SK-N-SH (cell line): ENCODE measurements at regions not wholly inside any gene's neighbourhood (a gene's known extent, or its start where the extent isn't known, plus 50 kb on each side); places are given as distances from the start of the nearest gene placed in this dataset.
A peak's percentile ranks its signal among the peaks of the same experiment; 100 is the strongest.
"Not testable (repeated sequence)": the region's sequence is repeated elsewhere in the genome, so short reads cannot be mapped to it uniquely, and the experiment has no call there.

Source experiments
- CTCF ChIA-PET: fragments of 300-600, 350-600 bp; formaldehyde crosslinking; extraction: SDS; loops from one replicate; lab custom pipeline; 2021; lab: Yijun Ruan, JAX
- POLR2A ChIA-PET: fragments of 350-600 bp; sonication (Branson Sonifier 250); formaldehyde crosslinking; extraction: SDS; loops from one replicate; lab custom pipeline; 2020; ENCODE audit warnings: antibody characterized with exemption, inconsistent platforms; lab: Yijun Ruan, JAX
- DNase-seq: peaks from one replicate; pipeline ENCODE4 v3.0.0; 2012
- H2AFZ ChIP-seq: fragments of 200-600 bp; sonication (generic); 2 replicates; pipeline ENCODE4 v1.8.1; 2016; ENCODE audit warnings: antibody characterized with exemption, mild to moderate bottlenecking, low read depth
- H3F3A ChIP-seq: fragments of 200-600 bp; sonication (generic); replicated peaks from 2 replicates; pipeline ENCODE3; 2016; ENCODE audit warnings: antibody characterized with exemption, mild to moderate bottlenecking; ENCODE audit not compliant: insufficient read depth
- H3K27ac ChIP-seq, 2 experiments: fragments of 200-500 bp in 1 of 2; fragments of 200-600 bp in 1 of 2; sonication (Bioruptor generic) in 1 of 2; sonication (generic), shearing (Covaris generic) in 1 of 2; 2 replicates each; pipeline versions ENCODE4 v1.5.1 to v1.6.1; 2014 to 2016; ENCODE audit warnings: low read depth in 2 of 2, inconsistent platforms in 1 of 2, low read length in 1 of 2, mild to moderate bottlenecking in 1 of 2, mixed read lengths in 1 of 2
- H3K27me3 ChIP-seq: fragments of 200-600 bp; sonication (generic), shearing (Covaris generic); 2 replicates; pipeline ENCODE4 v1.6.1; 2016; ENCODE audit warnings: mixed run types; ENCODE audit not compliant: insufficient read depth
- H3K36me3 ChIP-seq, 2 experiments: fragments of 200-500 bp in 1 of 2; fragments of 200-600 bp in 1 of 2; sonication (Bioruptor generic) in 1 of 2; sonication (generic) in 1 of 2; replicated peaks in 1 of 2; 2 replicates each; pipeline versions ENCODE3 to v1.5.1; 2014 to 2016; ENCODE audit warnings: low read length in 1 of 2, mild to moderate bottlenecking in 1 of 2; ENCODE audit not compliant: insufficient read depth in 2 of 2, control insufficient read depth in 1 of 2
- H3K4me1 ChIP-seq, 2 experiments: fragments of 200-500 bp in 1 of 2; fragments of 200-600 bp in 1 of 2; sonication (Bioruptor generic) in 1 of 2; sonication (generic), shearing (Covaris generic) in 1 of 2; 2 replicates each; pipeline versions ENCODE4 v1.5.1 to v1.6.1; 2014 to 2016; ENCODE audit warnings: low read depth in 1 of 2, low read length in 1 of 2, mixed run types in 1 of 2; ENCODE audit not compliant: insufficient read depth in 2 of 2, control insufficient read depth in 1 of 2
- H3K4me2 ChIP-seq: fragments of 200-600 bp; sonication (generic), shearing (Covaris generic); 2 replicates; pipeline ENCODE4 v1.6.1; 2017; ENCODE audit warnings: mixed run types
- H3K4me3 ChIP-seq, 2 experiments: fragments of 200-500 bp in 1 of 2; fragments of 200-600 bp in 1 of 2; sonication (Bioruptor generic) in 1 of 2; sonication (generic), shearing (Covaris generic) in 1 of 2; 2 replicates each; pipeline versions ENCODE4 v1.5.1 to v1.8.1; 2014 to 2016; ENCODE audit warnings: low read depth in 2 of 2, inconsistent platforms in 1 of 2, low read length in 1 of 2, mild to moderate bottlenecking in 1 of 2, mixed read lengths in 1 of 2, moderate library complexity in 1 of 2
- H3K79me2 ChIP-seq: fragments of 200-600 bp; sonication (generic); 2 replicates; pipeline ENCODE4 v1.8.1; 2017; ENCODE audit warnings: mild to moderate bottlenecking; ENCODE audit not compliant: insufficient read depth
- H3K9ac ChIP-seq: fragments of 200-600 bp; sonication (generic); 2 replicates; pipeline ENCODE4 v1.6.1; 2017; ENCODE audit warnings: mixed run types
- H3K9me2 ChIP-seq: fragments of 200-600 bp; sonication (generic); 2 replicates; pipeline ENCODE4 v1.6.1; 2017; ENCODE audit warnings: mixed run types
- H3K9me3 ChIP-seq: fragments of 200-600 bp; sonication (generic); 2 replicates; pipeline ENCODE4 v1.6.1; 2017; ENCODE audit warnings: mixed run types, mild to moderate bottlenecking, moderate library complexity
- H4K20me1 ChIP-seq: fragments of 200-600 bp; sonication (generic); 2 replicates; pipeline ENCODE4 v1.6.1; 2017; ENCODE audit warnings: mild to moderate bottlenecking, mixed run types; ENCODE audit not compliant: insufficient read depth
- EP300 ChIP-seq, 2 experiments: IDR thresholded peaks; 2 replicates each; pipeline versions ENCODE4 v1.4.0 to v1.6.1; 2012; ENCODE audit warnings: borderline replicate concordance in 1 of 2, low read depth in 1 of 2, low read length in 1 of 2
- EZH2phosphoT487 ChIP-seq: fragments of 200-600 bp; sonication (generic); IDR thresholded peaks from 2 replicates; pipeline ENCODE4 v1.6.1; 2017; ENCODE audit warnings: low read depth, mixed run types, mild to moderate bottlenecking, antibody characterized with exemption, moderate library complexity, borderline replicate concordance
- FOSL2 ChIP-seq: IDR thresholded peaks from 2 replicates; pipeline ENCODE4 v1.4.0; 2012; ENCODE audit warnings: low read depth, mild to moderate bottlenecking, moderate library complexity, borderline replicate concordance
- GABPA ChIP-seq: IDR thresholded peaks from 2 replicates; pipeline ENCODE4 v1.4.0; 2012; ENCODE audit warnings: low read depth, mild to moderate bottlenecking
- IRF3 ChIP-seq: fragments of 150-350 bp; IDR thresholded peaks from 2 replicates; pipeline ENCODE4 v1.6.1; 2016; ENCODE audit warnings: mild to moderate bottlenecking, low read depth, low read length
- MAX ChIP-seq: IDR thresholded peaks from 2 replicates; pipeline ENCODE4 v1.4.0; 2012; ENCODE audit warnings: low read depth
- MEF2A ChIP-seq: IDR thresholded peaks from 2 replicates; pipeline ENCODE4 v1.4.0; 2012; ENCODE audit warnings: low read depth, borderline replicate concordance
- MXI1 ChIP-seq: IDR thresholded peaks from 2 replicates; pipeline ENCODE4 v1.6.1; 2012; ENCODE audit warnings: mild to moderate bottlenecking, low read depth, low read length, improper control_type of control experiment
- NRF1 ChIP-seq: IDR thresholded peaks from 2 replicates; pipeline ENCODE4 v1.6.1; 2012; ENCODE audit warnings: low read depth, mild to moderate bottlenecking, low read length
- RAD21 ChIP-seq: IDR thresholded peaks from 2 replicates; pipeline ENCODE4 v1.6.1; 2012; ENCODE audit warnings: mild to moderate bottlenecking, low read length
- SMC3 ChIP-seq: IDR thresholded peaks from 2 replicates; pipeline ENCODE4 v1.6.1; 2012; ENCODE audit warnings: low read depth, low read length, improper control_type of control experiment
- TAF1 ChIP-seq: IDR thresholded peaks from 2 replicates; pipeline ENCODE4 v1.6.1; 2012; ENCODE audit warnings: low read depth, mild to moderate bottlenecking, low read length, moderate library complexity, borderline replicate concordance
- TCF12 ChIP-seq: IDR thresholded peaks from 2 replicates; pipeline ENCODE4 v1.4.0; 2012
- WGBS: methylation state at CpG from one replicate; pipeline ENCODE4 v1.1.6; 2017; ENCODE audit warnings: low lambda C conversion rate; 5-methylcytosine and 5-hydroxymethylcytosine counted together
- TF ChIP-seq, protein P1 (sequence below): IDR thresholded peaks from 2 replicates; pipeline ENCODE4; 2012

GRCh38 chr5:145628525-145628924, 206.6 kb downstream of the PRELID2 start:
- no peak for DNase-seq
- no peaks in the 10 kb centered on the region for H3F3A ChIP-seq
- no peak overlapping the region for H3K27ac ChIP-seq
- WGBS, result 69% methylated on average over 4 of the region's 4 CpGs
- POLR2A ChIA-PET, result no interaction called here
- TF ChIP-seq TCF12, result no peak
- no peak for TF ChIP-seq MAX
- no peak overlapping the region for H3K4me2 ChIP-seq
- H3K9me2 ChIP-seq, result no peaks in the 10 kb centered on the region
- H2AFZ ChIP-seq, result no peak overlapping the region
- no peaks in the 10 kb centered on the region for H3K27me3 ChIP-seq
- H3K79me2 ChIP-seq, result no peaks in the 10 kb centered on the region
- no peaks in the 10 kb centered on the region for H3K36me3 ChIP-seq
- CTCF ChIA-PET, result no interaction called here
- no peaks in the 10 kb centered on the region; a peak in 1 of 4 replicates for H3K4me1 ChIP-seq
- no peak overlapping the region for H3K9ac ChIP-seq
- no peak overlapping the region for H3K4me3 ChIP-seq
- no peaks in the 10 kb centered on the region; the same call in 1 of the 2 replicates for H3K9me3 ChIP-seq
- no peaks in the 10 kb centered on the region for H4K20me1 ChIP-seq

DNA sequence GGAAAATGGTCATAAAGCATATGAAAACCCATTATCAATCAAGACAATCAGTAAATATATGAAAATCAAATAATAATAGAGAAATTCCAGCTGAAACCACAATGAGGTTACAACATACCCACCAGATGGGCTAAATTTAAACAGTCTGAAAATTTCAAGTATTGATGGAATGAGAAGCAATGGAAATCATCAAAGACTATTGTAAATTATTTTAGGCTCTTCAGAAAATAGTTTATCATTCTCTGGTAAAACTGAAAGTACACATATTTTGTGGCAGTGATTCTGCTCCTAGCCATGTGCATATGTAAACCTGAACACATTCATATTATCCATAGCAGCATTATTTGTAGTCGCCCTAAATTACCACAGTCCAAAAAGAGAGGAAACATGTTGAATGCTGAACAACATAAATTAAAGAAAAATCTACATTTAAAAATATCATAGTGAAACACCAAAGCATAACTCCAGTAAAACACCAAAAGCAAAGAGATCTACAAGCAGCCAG, 215.3 kb downstream of the PRELID2 start:
- Histone ChIP-seq H3K4me2 (no peak overlapping the region), H3K9me2 (no peaks in the 10 kb centered on the region), H2AFZ (no peak overlapping the region), H3K36me3 (no peaks in the 10 kb centered on the region), H3K9me3 (no peaks in the 10 kb centered on the region; the same call in 1 of the 2 replicates), H3K79me2 (no peaks in the 10 kb centered on the region), H3K27me3 (no peaks in the 10 kb centered on the region), H4K20me1 (no peaks in the 10 kb centered on the region), H3F3A (no peaks in the 10 kb centered on the region)
- CTCF ChIA-PET, result no interaction called here
- DNase-seq, result no peak
- TF ChIP-seq MEF2A (peak; percentile 27; the same call in 1 of the 2 replicates), TCF12 (peak; percentile 26; the same call in 1 of the 2 replicates), RAD21 (no peak), TAF1 (no peak), EP300 (IDR thresholded peaks at IDR 0.05; ENCODE audit: borderline replicate concordance in 1 of 2, low read depth in 1 of 2, low read length in 1 of 2) (no peak), GABPA (no peak), SMC3 (no peak), IRF3 (no peak), NRF1 (no peak), MXI1 (no peak), EZH2phosphoT487 (no peak), FOSL2 (no peak)
- TF ChIP-seq, protein P1, sequence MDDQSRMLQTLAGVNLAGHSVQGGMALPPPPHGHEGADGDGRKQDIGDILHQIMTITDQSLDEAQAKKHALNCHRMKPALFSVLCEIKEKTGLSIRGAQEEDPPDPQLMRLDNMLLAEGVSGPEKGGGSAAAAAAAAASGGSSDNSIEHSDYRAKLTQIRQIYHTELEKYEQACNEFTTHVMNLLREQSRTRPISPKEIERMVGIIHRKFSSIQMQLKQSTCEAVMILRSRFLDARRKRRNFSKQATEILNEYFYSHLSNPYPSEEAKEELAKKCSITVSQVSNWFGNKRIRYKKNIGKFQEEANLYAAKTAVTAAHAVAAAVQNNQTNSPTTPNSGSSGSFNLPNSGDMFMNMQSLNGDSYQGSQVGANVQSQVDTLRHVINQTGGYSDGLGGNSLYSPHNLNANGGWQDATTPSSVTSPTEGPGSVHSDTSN, result no peak
- TF ChIP-seq, all 33 proteins: peak for 2
- Histone ChIP-seq H3K4me1 (no peaks in the 10 kb centered on the region), H3K4me3 (no peak overlapping the region), H3K9ac (no peak overlapping the region), H3K27ac (no peak overlapping the region)
- POLR2A ChIA-PET, result no interaction called here
- WGBS, result 90% methylated on average over 1 of the region's 1 CpG

DNA sequence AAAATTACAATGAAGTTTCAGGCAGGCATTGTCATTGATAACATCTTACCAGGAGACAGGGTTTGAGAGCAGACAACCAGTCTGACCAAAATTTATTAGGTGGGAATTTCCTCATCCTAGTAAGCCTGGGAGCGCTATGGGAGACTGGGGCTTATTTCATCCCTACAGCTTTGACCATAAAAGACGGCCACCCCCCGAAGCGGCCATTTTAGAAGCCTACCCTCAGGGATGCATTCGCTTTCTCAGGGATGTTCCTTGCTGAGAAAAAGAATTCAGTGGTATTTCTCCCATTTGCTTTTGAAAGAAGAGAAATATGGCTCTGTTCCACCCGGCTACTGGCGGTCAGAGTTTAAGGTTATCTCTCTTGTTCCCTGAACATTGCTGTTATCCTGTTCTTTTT, 218.4 kb downstream of the PRELID2 start:
- H3K79me2 ChIP-seq, H3K27ac ChIP-seq, H3K9me3 ChIP-seq, H3K36me3 ChIP-seq, H3K4me1 ChIP-seq, H3K9ac ChIP-seq, H4K20me1 ChIP-seq, H3K27me3 ChIP-seq, H3F3A ChIP-seq, POLR2A ChIA-PET, H3K4me2 ChIP-seq, H3K4me3 ChIP-seq, H3K9me2 ChIP-seq, DNase-seq, CTCF ChIA-PET, H2AFZ ChIP-seq: not testable (repeated sequence)
- 97% methylated on average over 6 of the region's 7 CpGs for WGBS
